A673 (cell line): ENCODE measurements at regions not wholly inside any gene's neighbourhood (a gene's known extent, or its start where the extent isn't known, plus 50 kb on each side); places are given as distances from the start of the nearest gene placed in this dataset.

Experiments
- BruUV-seq: library from RNA; stranded (reverse); fragments of 400-500 nt; replicated peaks from 2 replicates; lab custom pipeline; 2021; lab: Mats Ljungman, UMichigan
- CTCF ChIA-PET: fragments of 300-600 bp; sonication (Branson Sonifier 250); formaldehyde crosslinking; loops from one replicate; lab custom pipeline; 2022; ENCODE audit warnings: antibody characterized with exemption; lab: Charles Lee
- POLR2A ChIA-PET: fragments of 300-600 bp; sonication (Branson Sonifier 250); formaldehyde crosslinking; loops from one replicate; lab custom pipeline; 2022; ENCODE audit warnings: antibody characterized with exemption; ENCODE audit not compliant: low non-redundant PET; lab: Charles Lee
- DNase-seq: peaks from one replicate; pipeline ENCODE4 v3.0.0-alpha.2; 2015; ENCODE audit warnings: low spot score
- H3K27ac ChIP-seq: fragments of 200-600 bp; sonication (generic); 2 replicates; pipeline ENCODE4 v1.5.1; 2016; ENCODE audit warnings: mixed run types, low read depth, mild to moderate bottlenecking, mixed read lengths, antibody characterized with exemption, low read length; ENCODE audit not compliant: poor library complexity, severe bottlenecking
- H3K27me3 ChIP-seq: fragments of 200-600 bp; sonication (generic); replicated peaks from 2 replicates; pipeline ENCODE4 v1.6.1; 2017; ENCODE audit warnings: mixed run types, low read depth, mild to moderate bottlenecking, mixed read lengths, antibody characterized with exemption, low read length; ENCODE audit not compliant: insufficient read depth, poor library complexity
- H3K36me3 ChIP-seq: fragments of 200-600 bp; sonication (generic); 2 replicates; pipeline ENCODE4 v1.6.1; 2016; ENCODE audit warnings: mixed run types, mild to moderate bottlenecking, mixed read lengths, antibody characterized with exemption, low read length; ENCODE audit not compliant: insufficient read depth, poor library complexity, severe bottlenecking
- H3K4me1 ChIP-seq: fragments of 200-600 bp; sonication (generic); 2 replicates; pipeline ENCODE4 v1.6.1; 2017; ENCODE audit warnings: mixed run types, mild to moderate bottlenecking, mixed read lengths, antibody characterized with exemption, low read length; ENCODE audit not compliant: insufficient read depth, poor library complexity, severe bottlenecking
- H3K4me3 ChIP-seq: fragments of 200-600 bp; sonication (generic); 2 replicates; pipeline ENCODE4 v1.5.1; 2016; ENCODE audit warnings: low read depth, mixed run types, mild to moderate bottlenecking, mixed read lengths, low read length; ENCODE audit not compliant: poor library complexity, severe bottlenecking
- H3K9me3 ChIP-seq: fragments of 200-600 bp; sonication (generic); 2 replicates; pipeline ENCODE4 v1.6.1; 2016; ENCODE audit warnings: mixed run types, low read depth, mild to moderate bottlenecking, mixed read lengths, antibody characterized with exemption, low read length; ENCODE audit not compliant: poor library complexity, severe bottlenecking
- EZH2 ChIP-seq: fragments of 200-600 bp; sonication (generic); IDR thresholded peaks from 2 replicates; pipeline ENCODE4 v1.6.1; 2017; ENCODE audit warnings: borderline replicate concordance, low read depth, mild to moderate bottlenecking, mixed read lengths, antibody characterized with exemption, low read length; ENCODE audit not compliant: poor library complexity, severe bottlenecking
- intact Hi-C: fragments of 100-400 bp; cut with micrococcal nuclease; formaldehyde crosslinking; loops from one replicate; pipeline ENCODE4 v1.10.0; 2022; ENCODE audit not compliant: unreplicated experiment
- TF ChIP-seq, protein P1 (sequence below): fragments of 300-800, 200-600 bp; sonication (generic); conservative IDR thresholded peaks from 2 replicates; pipeline ENCODE4 v1.5.1; 2017; ENCODE audit warnings: low read depth, mild to moderate bottlenecking, antibody characterized with exemption, low read length, moderate library complexity, mixed read lengths

DNA sequence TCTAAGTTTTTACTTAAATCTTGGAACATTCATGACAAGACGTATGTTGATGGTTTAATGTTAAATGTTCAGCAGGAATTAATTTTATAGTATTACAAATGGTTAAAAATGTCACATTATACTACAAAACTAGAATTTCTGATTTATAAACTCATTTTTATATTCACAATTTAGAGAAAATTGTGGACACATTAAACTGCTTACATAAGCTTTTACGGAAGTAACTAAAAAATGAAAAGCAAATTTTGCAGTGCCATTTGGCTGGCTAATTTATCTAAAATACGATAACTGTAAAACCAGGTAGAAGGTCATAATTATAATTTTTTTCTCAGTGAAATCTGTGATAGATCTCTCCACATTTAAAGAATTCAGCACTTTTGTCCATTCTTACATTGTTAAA, 190.2 kb upstream of the GPC6 start:
- Histone ChIP-seq H3K4me1 (no peaks in the 10 kb centered on the region), H3K27me3 (no peaks in the 10 kb centered on the region), H3K36me3 (no peaks in the 10 kb centered on the region), H3K4me3 (no peak overlapping the region), H3K27ac (no peak overlapping the region), H3K9me3 (no peaks in the 10 kb centered on the region)
- no peak for DNase-seq
- TF ChIP-seq, protein P1, sequence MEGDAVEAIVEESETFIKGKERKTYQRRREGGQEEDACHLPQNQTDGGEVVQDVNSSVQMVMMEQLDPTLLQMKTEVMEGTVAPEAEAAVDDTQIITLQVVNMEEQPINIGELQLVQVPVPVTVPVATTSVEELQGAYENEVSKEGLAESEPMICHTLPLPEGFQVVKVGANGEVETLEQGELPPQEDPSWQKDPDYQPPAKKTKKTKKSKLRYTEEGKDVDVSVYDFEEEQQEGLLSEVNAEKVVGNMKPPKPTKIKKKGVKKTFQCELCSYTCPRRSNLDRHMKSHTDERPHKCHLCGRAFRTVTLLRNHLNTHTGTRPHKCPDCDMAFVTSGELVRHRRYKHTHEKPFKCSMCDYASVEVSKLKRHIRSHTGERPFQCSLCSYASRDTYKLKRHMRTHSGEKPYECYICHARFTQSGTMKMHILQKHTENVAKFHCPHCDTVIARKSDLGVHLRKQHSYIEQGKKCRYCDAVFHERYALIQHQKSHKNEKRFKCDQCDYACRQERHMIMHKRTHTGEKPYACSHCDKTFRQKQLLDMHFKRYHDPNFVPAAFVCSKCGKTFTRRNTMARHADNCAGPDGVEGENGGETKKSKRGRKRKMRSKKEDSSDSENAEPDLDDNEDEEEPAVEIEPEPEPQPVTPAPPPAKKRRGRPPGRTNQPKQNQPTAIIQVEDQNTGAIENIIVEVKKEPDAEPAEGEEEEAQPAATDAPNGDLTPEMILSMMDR = no peak
- no peak for TF ChIP-seq EZH2
- ChIA-PET CTCF (no interaction called here), POLR2A (interaction anchor here (0.6 kb wide), 1 partner anchor 188 kb away, joined by 16 read pairs; no protein-coding TSS in a partner anchor)
- intact Hi-C loops = no loop called here
- BruUV-seq = no TSS peak

DNA sequence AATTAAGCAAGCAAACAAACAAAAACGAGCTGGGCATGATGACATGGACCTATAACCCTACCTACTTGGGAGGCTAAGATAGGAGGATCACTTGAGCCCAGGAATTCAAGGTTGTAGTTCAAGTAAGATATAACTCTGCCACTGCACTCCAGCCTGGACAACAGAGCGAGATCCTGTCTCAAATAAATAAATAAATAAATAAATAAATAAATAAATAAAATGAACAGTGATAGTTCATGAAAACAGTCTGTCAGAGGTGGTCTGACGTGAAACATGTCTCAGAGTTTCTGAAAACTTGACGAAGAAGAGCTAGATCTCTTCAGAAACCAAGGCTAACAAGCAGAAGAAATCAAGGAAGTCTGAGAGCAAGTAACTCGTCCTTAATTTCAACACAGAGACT, 188.8 kb upstream of the GPC6 start:
- CTCF ChIA-PET = no interaction called here

DNA sequence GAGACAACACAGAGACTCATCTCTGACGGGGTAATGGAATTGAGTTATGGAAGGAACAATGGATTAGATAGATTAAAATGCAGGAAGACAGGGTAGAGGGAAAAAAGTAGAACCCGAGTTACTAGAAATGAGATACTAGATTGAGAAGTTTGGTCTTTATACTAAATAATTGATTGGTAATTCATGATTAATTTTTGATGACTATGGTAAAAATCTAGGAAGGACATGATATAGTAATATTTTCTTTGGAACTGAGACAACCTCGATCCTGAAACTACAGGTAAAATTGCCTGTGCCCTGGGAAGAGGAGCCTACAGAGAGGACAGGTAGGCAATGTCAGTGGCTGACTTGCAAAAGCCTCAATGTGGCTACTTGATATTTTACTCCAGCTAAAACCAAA, 188.4 kb upstream of the GPC6 start:
- H3K36me3 ChIP-seq = no peaks in the 10 kb centered on the region
- intact Hi-C loops = no loop called here
- no TSS peak for BruUV-seq
- ChIA-PET CTCF (no interaction called here), POLR2A (no interaction called here)
- TF ChIP-seq, protein P1 = no peak
- no peak for TF ChIP-seq EZH2
- H3K9me3 ChIP-seq = no peaks in the 10 kb centered on the region
- no peak for DNase-seq
- no peak overlapping the region for H3K27ac ChIP-seq
- no peaks in the 10 kb centered on the region for H3K27me3 ChIP-seq
- H3K4me3 ChIP-seq = no peak overlapping the region
- H3K4me1 ChIP-seq = no peaks in the 10 kb centered on the region

More for the DNA sequence above, 188.8 kb upstream of the GPC6 start:
- Histone ChIP-seq H3K27me3 (no peaks in the 10 kb centered on the region), H3K36me3 (no peaks in the 10 kb centered on the region), H3K27ac (no peak overlapping the region), H3K9me3 (no peaks in the 10 kb centered on the region), H3K4me1 (no peaks in the 10 kb centered on the region), H3K4me3 (no peak overlapping the region)
- intact Hi-C loops = no loop called here
- no TSS peak for BruUV-seq
- POLR2A ChIA-PET = no interaction called here
- no peak for DNase-seq
- TF ChIP-seq, protein P1 = no peak
- TF ChIP-seq EZH2 = no peak
